H9 (cell line): ENCODE measurements at regions not wholly inside any gene's neighbourhood (a gene's known extent, or its start where the extent isn't known, plus 50 kb on each side); places are given as distances from the start of the nearest gene placed in this dataset.

ENCODE experiments used
- DNase-seq: peaks from one replicate; pipeline ENCODE4 v3.0.0-alpha.2; 2017
- H2AFZ ChIP-seq: one replicate; pipeline ENCODE4 v1.6.1; 2013; ENCODE audit warnings: mild to moderate bottlenecking, low read length, control low read depth, moderate library complexity
- H2AK5ac ChIP-seq: 2 replicates; pipeline ENCODE4 v1.6.1; 2013; ENCODE audit warnings: low read length, control low read depth, mixed read lengths; ENCODE audit not compliant: insufficient read length
- H2BK120ac ChIP-seq: one replicate; pipeline ENCODE4 v1.6.1; 2013; ENCODE audit warnings: low read depth, mild to moderate bottlenecking, low read length, control low read depth, inconsistent platforms; ENCODE audit not compliant: poor library complexity, severe bottlenecking
- H2BK12ac ChIP-seq: 2 replicates; pipeline ENCODE4 v1.6.1; 2013; ENCODE audit warnings: low read length, control low read depth, mixed read lengths, low read depth; ENCODE audit not compliant: insufficient read length
- H2BK15ac ChIP-seq: 2 replicates; pipeline ENCODE4 v1.6.1; 2013; ENCODE audit warnings: low read depth, low read length, control low read depth
- H2BK20ac ChIP-seq: one replicate; pipeline ENCODE4 v1.6.1; 2013; ENCODE audit warnings: low read depth, mild to moderate bottlenecking, low read length, control low read depth, inconsistent platforms; ENCODE audit not compliant: poor library complexity, severe bottlenecking
- H2BK5ac ChIP-seq: 2 replicates; pipeline ENCODE4 v1.6.1; 2013; ENCODE audit warnings: low read length, control low read depth, mixed read lengths; ENCODE audit not compliant: insufficient read length
- H3K14ac ChIP-seq: 2 replicates; pipeline ENCODE4 v1.6.1; 2013; ENCODE audit warnings: low read length, control low read depth; ENCODE audit not compliant: insufficient read depth
- H3K18ac ChIP-seq: 2 replicates; pipeline ENCODE4 v1.6.1; 2013; ENCODE audit warnings: low read depth, mild to moderate bottlenecking, mixed read lengths, low read length, control low read depth; ENCODE audit not compliant: insufficient read length
- H3K23ac ChIP-seq: 2 replicates; pipeline ENCODE4 v1.6.1; 2013; ENCODE audit warnings: low read length, control low read depth, mixed read lengths, low read depth; ENCODE audit not compliant: insufficient read length
- H3K23me2 ChIP-seq: 2 replicates; pipeline ENCODE4 v1.6.1; 2013; ENCODE audit warnings: low read depth, mild to moderate bottlenecking, mixed read lengths, low read length, control low read depth; ENCODE audit not compliant: insufficient read length, poor library complexity, severe bottlenecking
- H3K27ac ChIP-seq: 2 replicates; pipeline ENCODE4 v1.5.1; 2013; ENCODE audit warnings: low read length, control low read depth, mixed read lengths, low read depth; ENCODE audit not compliant: insufficient read length
- H3K27me3 ChIP-seq: 2 replicates; pipeline ENCODE4 v1.6.1; 2013; ENCODE audit warnings: low read length, control low read depth, inconsistent platforms; ENCODE audit not compliant: insufficient read depth
- H3K4ac ChIP-seq: 2 replicates; pipeline ENCODE4 v1.6.1; 2013; ENCODE audit warnings: low read depth, mild to moderate bottlenecking, control low read depth, inconsistent platforms, low read length, moderate library complexity
- H3K4me1 ChIP-seq: 2 replicates; pipeline ENCODE4 v1.6.1; 2013; ENCODE audit warnings: low read length, control low read depth, inconsistent platforms; ENCODE audit not compliant: insufficient read depth
- H3K4me2 ChIP-seq: 2 replicates; pipeline ENCODE4 v1.6.1; 2013; ENCODE audit warnings: low read length, control low read depth, mixed read lengths; ENCODE audit not compliant: insufficient read length, insufficient read depth
- H3K56ac ChIP-seq: 2 replicates; pipeline ENCODE4 v1.6.1; 2013; ENCODE audit warnings: low read depth, mild to moderate bottlenecking, mixed read lengths, low read length, control low read depth; ENCODE audit not compliant: insufficient read length
- H3K79me1 ChIP-seq: 2 replicates; pipeline ENCODE4 v1.6.1; 2013; ENCODE audit warnings: low read depth, mild to moderate bottlenecking, moderate library complexity, low read length, control low read depth, inconsistent platforms; ENCODE audit not compliant: insufficient read depth, poor library complexity, severe bottlenecking
- H3K79me2 ChIP-seq: 2 replicates; pipeline ENCODE4 v1.6.1; 2013; ENCODE audit warnings: low read length, control low read depth, inconsistent platforms; ENCODE audit not compliant: insufficient read depth
- H3K9ac ChIP-seq: 2 replicates; pipeline ENCODE4 v1.6.1; 2013; ENCODE audit warnings: low read length, control low read depth, mixed read lengths; ENCODE audit not compliant: insufficient read length; ENCODE audit errors: extremely low read depth
- H3K9me3 ChIP-seq: one replicate; pipeline ENCODE4 v1.6.1; 2013; ENCODE audit warnings: low read depth, low read length, inconsistent platforms; ENCODE audit not compliant: control insufficient read depth
- H3T11ph ChIP-seq: one replicate; pipeline ENCODE4 v1.6.1; 2013; ENCODE audit warnings: mild to moderate bottlenecking, low read length, control low read depth, inconsistent platforms
- H4K20me1 ChIP-seq: one replicate; pipeline ENCODE4 v1.6.1; 2013; ENCODE audit not compliant: control insufficient read depth, insufficient read length, insufficient read depth
- H4K5ac ChIP-seq: 2 replicates; pipeline ENCODE4 v1.6.1; 2013; ENCODE audit warnings: low read depth, mild to moderate bottlenecking, mixed read lengths, low read length, control low read depth; ENCODE audit not compliant: insufficient read length
- H4K8ac ChIP-seq: replicated peaks from 2 replicates; pipeline ENCODE4 v1.6.1; 2013; ENCODE audit warnings: low read length, control low read depth, mixed read lengths, low read depth; ENCODE audit not compliant: insufficient read length
- H4K91ac ChIP-seq: 2 replicates; pipeline ENCODE4 v1.6.1; 2013; ENCODE audit warnings: low read depth, mild to moderate bottlenecking, moderate library complexity, mixed read lengths, low read length, control low read depth; ENCODE audit not compliant: insufficient read length
- H3K27ac Mint-ChIP-seq, 3 experiments: 2 replicates in 2 of 3; 3 replicates in 1 of 3; pipeline ENCODE4 v1.8.0; 2020 to 2021; ENCODE audit warnings: mixed read lengths in 3 of 3, mild to moderate bottlenecking in 1 of 3, moderate library complexity in 1 of 3
- H3K27me3 Mint-ChIP-seq: 2 replicates; pipeline ENCODE4 v1.8.0; 2021; ENCODE audit warnings: low read depth, mild to moderate bottlenecking, moderate library complexity, mixed read lengths
- H3K36me3 Mint-ChIP-seq, 3 experiments: 2 replicates in 2 of 3; 3 replicates in 1 of 3; pipeline ENCODE4 v1.8.0; 2020 to 2021; ENCODE audit warnings: low read depth in 3 of 3, mixed read lengths in 3 of 3; ENCODE audit not compliant: insufficient read depth in 1 of 3
- H3K4me1 Mint-ChIP-seq, 2 experiments: 2 replicates each; pipeline ENCODE4 v1.8.0; 2020; ENCODE audit warnings: mixed read lengths in 2 of 2
- H3K4me3 Mint-ChIP-seq, 2 experiments: 2 replicates in 1 of 2; 3 replicates in 1 of 2; pipeline ENCODE4 v1.8.0; 2020 to 2021; ENCODE audit warnings: mild to moderate bottlenecking in 2 of 2, mixed read lengths in 2 of 2, moderate library complexity in 1 of 2
- H3K9me3 Mint-ChIP-seq, 2 experiments: 2 replicates in 1 of 2; 3 replicates in 1 of 2; pipeline ENCODE4 v1.8.0; 2020; ENCODE audit warnings: mild to moderate bottlenecking in 2 of 2, mixed read lengths in 2 of 2, moderate library complexity in 1 of 2
- WGBS: extraction: QIAGEN DNeasy Blood & Tissue Kit; methylation state at CpG from one replicate; pipeline ENCODE4 v1.1.7; 2013; ENCODE audit warnings: missing lambda C conversion rate, low lambda C conversion rate, mixed read lengths; ENCODE audit not compliant: insufficient read length; ENCODE audit errors: extremely low coverage; 5-methylcytosine and 5-hydroxymethylcytosine counted together
- TF ChIP-seq, protein P1 (sequence below): fragments of 200-600 bp; sonication (generic); conservative IDR thresholded peaks from 3 replicates; pipeline ENCODE4 v1.8.0; 2021; ENCODE audit warnings: antibody characterized with exemption, mild to moderate bottlenecking

DNA sequence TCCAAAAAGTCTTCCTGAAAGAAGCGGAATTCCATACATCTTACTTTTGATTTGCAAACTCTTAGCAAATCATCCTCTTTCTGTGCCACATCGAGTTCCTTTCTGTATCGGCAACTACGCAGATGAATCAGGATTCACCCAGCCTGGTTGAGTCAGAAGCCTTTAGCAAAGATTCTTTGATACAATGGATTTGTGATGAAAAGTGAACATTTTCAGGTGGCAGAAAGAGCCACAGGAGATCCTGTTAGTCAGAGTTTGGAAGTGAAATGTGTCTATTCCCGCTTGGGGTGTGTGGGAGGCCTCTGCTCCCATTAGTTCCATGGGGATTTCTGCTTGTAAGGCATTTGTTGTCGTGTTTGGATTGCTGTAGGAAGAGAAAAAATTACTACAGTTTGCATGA lies 351.8 kb upstream of the WWC1 start:
- no peak overlapping the region for H3K23ac ChIP-seq
- H3K14ac ChIP-seq, result no peak overlapping the region
- no peaks in the 10 kb centered on the region for H3K9me3 Mint-ChIP-seq
- no peak overlapping the region for H2AFZ ChIP-seq
- no peak overlapping the region for H3K4ac ChIP-seq
- H4K20me1 ChIP-seq, result no peaks in the 10 kb centered on the region
- no peak overlapping the region for H3K18ac ChIP-seq
- H3K4me1 Mint-ChIP-seq, result no peaks in the 10 kb centered on the region
- no peak overlapping the region for H3K9ac ChIP-seq
- H2BK12ac ChIP-seq, result no peak overlapping the region
- no peak overlapping the region for H2BK15ac ChIP-seq
- H3T11ph ChIP-seq, result no peak overlapping the region
- DNase-seq, result no peak
- TF ChIP-seq, protein P1, sequence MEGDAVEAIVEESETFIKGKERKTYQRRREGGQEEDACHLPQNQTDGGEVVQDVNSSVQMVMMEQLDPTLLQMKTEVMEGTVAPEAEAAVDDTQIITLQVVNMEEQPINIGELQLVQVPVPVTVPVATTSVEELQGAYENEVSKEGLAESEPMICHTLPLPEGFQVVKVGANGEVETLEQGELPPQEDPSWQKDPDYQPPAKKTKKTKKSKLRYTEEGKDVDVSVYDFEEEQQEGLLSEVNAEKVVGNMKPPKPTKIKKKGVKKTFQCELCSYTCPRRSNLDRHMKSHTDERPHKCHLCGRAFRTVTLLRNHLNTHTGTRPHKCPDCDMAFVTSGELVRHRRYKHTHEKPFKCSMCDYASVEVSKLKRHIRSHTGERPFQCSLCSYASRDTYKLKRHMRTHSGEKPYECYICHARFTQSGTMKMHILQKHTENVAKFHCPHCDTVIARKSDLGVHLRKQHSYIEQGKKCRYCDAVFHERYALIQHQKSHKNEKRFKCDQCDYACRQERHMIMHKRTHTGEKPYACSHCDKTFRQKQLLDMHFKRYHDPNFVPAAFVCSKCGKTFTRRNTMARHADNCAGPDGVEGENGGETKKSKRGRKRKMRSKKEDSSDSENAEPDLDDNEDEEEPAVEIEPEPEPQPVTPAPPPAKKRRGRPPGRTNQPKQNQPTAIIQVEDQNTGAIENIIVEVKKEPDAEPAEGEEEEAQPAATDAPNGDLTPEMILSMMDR, result no peak
- no CpG with 5 or more reads among the region's 6 CpGs for WGBS
- H3K4me3 Mint-ChIP-seq, result no peak overlapping the region
- no peak overlapping the region for H2AK5ac ChIP-seq
- H4K91ac ChIP-seq, result no peak overlapping the region
- no peak overlapping the region for H2BK20ac ChIP-seq
- H3K27me3 ChIP-seq, result no peaks in the 10 kb centered on the region
- no peaks in the 10 kb centered on the region for H3K4me1 ChIP-seq
- no peaks in the 10 kb centered on the region for H3K79me1 ChIP-seq
- no peak overlapping the region; a peak in 1 of 7 replicates for H3K27ac Mint-ChIP-seq
- no peaks in the 10 kb centered on the region for H3K9me3 ChIP-seq
- H3K23me2 ChIP-seq, result no peaks in the 10 kb centered on the region
- no peak overlapping the region for H3K56ac ChIP-seq
- H2BK5ac ChIP-seq, result no peak overlapping the region
- no peaks in the 10 kb centered on the region for H3K79me2 ChIP-seq
- H2BK120ac ChIP-seq, result no peak overlapping the region
- no peak overlapping the region for H3K27ac ChIP-seq
- no peak overlapping the region for H3K4me2 ChIP-seq
- H3K27me3 Mint-ChIP-seq, result no peaks in the 10 kb centered on the region
- H3K36me3 Mint-ChIP-seq, result no peaks in the 10 kb centered on the region; a peak in 1 of 7 replicates
- no peak overlapping the region for H4K8ac ChIP-seq
- H4K5ac ChIP-seq, result no peak overlapping the region
